VCaP (cell line): ENCODE measurements at regions not wholly inside any gene's neighbourhood (a gene's known extent, or its start where the extent isn't known, plus 50 kb on each side); places are given as distances from the start of the nearest gene placed in this dataset.

Experiments
- H3K27ac ChIP-seq: fragments of 450-650 bp; 2 replicates; pipeline ENCODE4 v1.5.1; 2017
- TF ChIP-seq, protein P1 (sequence below): fragments of 450-650 bp; conservative IDR thresholded peaks from 2 replicates; pipeline ENCODE4 v1.5.1; 2017; ENCODE audit warnings: mild to moderate bottlenecking, moderate library complexity

GRCh38 chr14:31944256-31945073 is 132.6 kb upstream of the ARHGAP5 start:
- no peak overlapping the region for H3K27ac ChIP-seq
- TF ChIP-seq, protein P1, sequence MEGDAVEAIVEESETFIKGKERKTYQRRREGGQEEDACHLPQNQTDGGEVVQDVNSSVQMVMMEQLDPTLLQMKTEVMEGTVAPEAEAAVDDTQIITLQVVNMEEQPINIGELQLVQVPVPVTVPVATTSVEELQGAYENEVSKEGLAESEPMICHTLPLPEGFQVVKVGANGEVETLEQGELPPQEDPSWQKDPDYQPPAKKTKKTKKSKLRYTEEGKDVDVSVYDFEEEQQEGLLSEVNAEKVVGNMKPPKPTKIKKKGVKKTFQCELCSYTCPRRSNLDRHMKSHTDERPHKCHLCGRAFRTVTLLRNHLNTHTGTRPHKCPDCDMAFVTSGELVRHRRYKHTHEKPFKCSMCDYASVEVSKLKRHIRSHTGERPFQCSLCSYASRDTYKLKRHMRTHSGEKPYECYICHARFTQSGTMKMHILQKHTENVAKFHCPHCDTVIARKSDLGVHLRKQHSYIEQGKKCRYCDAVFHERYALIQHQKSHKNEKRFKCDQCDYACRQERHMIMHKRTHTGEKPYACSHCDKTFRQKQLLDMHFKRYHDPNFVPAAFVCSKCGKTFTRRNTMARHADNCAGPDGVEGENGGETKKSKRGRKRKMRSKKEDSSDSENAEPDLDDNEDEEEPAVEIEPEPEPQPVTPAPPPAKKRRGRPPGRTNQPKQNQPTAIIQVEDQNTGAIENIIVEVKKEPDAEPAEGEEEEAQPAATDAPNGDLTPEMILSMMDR, result no peak

GRCh38 chr14:31945074-31945613 is 132.0 kb upstream of the ARHGAP5 start:
- TF ChIP-seq, protein P1, result no peak
- no peak overlapping the region for H3K27ac ChIP-seq

GRCh38 chr14:31945701-31946100 is 131.4 kb upstream of the ARHGAP5 start:
- TF ChIP-seq, protein P1, result no peak
- H3K27ac ChIP-seq, result no peak overlapping the region

GRCh38 chr14:31947076-31947475 is 130.0 kb upstream of the ARHGAP5 start:
- TF ChIP-seq, protein P1, result no peak
- no peak overlapping the region for H3K27ac ChIP-seq

- no peak overlapping the region for H3K27ac ChIP-seq
- TF ChIP-seq, protein P1, result no peak
These were observed 129.2 kb upstream of the ARHGAP5 start for GRCh38 chr14:31947680-31948595.

GRCh38 chr14:31949709-31950108 is 127.4 kb upstream of the ARHGAP5 start:
- TF ChIP-seq, protein P1, result no peak
- no peak overlapping the region for H3K27ac ChIP-seq

GRCh38 chr14:31950331-31950730 is 126.8 kb upstream of the ARHGAP5 start:
- no peak overlapping the region for H3K27ac ChIP-seq
- TF ChIP-seq, protein P1, result no peak
